GM19372 (cell line): ENCODE measurements at regions not wholly inside any gene's neighbourhood (a gene's known extent, or its start where the extent isn't known, plus 50 kb on each side); places are given as distances from the start of the nearest gene placed in this dataset.
"Not testable (repeated sequence)": the region's sequence is repeated elsewhere in the genome, so short reads cannot be mapped to it uniquely, and the experiment has no call there.

ENCODE experiments used
- ATAC-seq: cut with Tn5 transposase; IDR thresholded peaks from one replicate; pipeline ENCODE4 v1.9.1; 2021; ENCODE audit warnings: mild to moderate bottlenecking, low read depth, moderate library complexity; ENCODE audit not compliant: unreplicated experiment

DNA sequence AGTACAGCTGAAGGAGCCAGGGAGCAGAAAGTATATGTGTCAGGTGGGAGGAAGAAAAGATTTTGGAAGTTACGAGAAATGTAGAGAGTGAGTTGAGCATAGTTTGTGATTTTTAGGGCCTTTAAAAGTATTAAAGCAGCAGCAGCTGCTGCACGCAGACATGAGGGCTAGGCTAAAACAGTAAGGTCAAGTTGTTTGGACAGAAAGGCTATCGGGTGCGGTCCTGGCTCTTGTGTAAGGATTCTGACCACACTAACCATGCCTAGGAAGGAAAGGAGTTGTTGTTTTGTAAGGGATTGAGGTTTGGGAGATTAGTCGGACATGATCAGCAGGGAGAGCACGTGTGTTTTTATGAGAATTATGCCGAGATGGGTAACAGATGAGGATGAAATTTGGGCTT is 991.6 kb upstream of the WWC1 start:
- ATAC-seq, result not testable (repeated sequence)

DNA sequence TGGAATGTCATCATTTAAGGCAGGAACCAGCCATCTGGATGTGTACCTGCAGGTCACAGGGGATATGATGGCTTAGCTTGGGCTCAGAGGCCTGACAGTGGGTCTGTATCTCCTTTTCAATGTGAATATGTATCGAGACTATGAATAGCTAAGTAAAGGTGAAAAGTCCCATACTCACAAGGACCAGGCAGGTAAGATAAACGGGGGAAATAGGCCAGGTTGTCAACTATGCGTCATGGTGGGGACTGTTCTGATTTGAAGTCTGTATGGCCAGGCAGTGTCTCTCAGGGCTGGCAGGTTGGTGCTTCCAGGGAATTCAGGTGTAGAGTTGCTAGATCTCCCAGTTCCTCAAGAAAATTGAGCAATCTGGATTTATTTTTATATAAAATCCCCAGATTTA is 987.9 kb upstream of the WWC1 start:
- ATAC-seq, result no peak

GRCh38 chr5:167304834-167305469 is 986.5 kb upstream of the WWC1 start:
- ATAC-seq, result no peak

DNA sequence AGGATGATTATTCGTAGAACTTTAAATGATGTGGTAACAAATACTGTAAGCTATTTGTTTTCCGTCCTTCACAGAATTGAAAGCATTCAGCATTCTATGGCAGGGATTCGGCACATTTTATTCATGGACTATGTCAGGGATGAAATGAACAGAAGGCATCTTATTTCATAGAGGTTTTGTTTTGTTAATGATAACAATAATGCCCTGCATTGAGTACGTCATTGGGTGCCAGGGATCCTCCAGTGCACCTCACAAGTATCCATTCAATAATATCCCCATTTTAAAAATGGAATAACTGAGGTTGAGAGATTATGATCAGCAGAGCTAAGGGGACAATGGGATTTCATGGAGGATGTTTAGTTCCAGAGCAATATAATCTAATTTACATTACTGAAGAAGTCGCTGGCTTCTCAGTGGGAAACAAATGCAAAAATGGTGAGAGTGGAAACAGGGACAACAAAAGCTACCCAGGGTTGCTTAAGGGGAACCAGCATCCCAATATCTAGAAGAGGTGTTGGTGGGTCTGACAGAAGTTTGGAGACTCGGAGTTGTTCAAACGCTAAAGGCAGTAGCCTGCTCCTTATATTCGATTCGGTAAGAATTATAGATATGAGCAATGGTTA is 985.7 kb upstream of the WWC1 start:
- no peak for ATAC-seq

DNA sequence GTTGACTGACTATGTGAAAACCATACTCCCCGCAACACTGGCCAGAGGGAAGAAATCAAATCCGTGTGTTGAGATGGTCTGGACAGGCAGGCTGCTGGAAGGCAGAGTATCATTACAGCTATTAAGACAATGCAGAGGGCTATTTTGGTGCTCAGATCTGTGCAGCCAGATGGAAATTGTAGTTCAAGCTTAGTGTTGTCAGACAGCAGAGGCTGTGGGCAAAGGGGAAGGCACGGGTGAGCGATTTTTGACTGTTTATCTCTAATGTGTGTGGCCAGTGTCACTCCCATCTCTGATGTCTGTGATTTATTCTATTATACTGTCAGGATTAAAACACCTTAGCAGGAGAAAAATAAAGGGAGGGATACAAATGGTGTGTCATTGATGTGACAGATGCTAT is 984.4 kb upstream of the WWC1 start:
- ATAC-seq, result no peak

DNA sequence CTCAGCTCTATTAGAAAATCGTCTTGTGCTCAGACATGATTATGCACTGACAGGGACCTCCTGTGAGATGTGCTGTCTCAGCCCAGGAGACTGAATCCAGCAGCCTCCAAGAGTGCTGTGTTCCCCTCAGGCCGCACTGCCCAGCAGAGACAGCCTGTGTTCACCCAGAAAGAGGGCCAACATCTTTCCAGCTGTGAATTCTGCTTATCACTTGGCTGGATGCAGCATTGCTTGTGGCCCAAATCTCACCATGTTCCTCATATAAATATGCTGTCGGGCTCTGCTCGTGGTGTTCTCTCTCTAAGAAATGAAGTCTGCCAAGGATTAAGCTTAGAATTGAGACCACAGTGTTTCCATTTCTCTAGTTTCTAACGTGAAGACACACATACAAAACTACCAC is 983.0 kb upstream of the WWC1 start:
- no peak for ATAC-seq

- ATAC-seq, result no peak
These were observed 981.4 kb upstream of the WWC1 start for GRCh38 chr5:167309941-167310517.

DNA sequence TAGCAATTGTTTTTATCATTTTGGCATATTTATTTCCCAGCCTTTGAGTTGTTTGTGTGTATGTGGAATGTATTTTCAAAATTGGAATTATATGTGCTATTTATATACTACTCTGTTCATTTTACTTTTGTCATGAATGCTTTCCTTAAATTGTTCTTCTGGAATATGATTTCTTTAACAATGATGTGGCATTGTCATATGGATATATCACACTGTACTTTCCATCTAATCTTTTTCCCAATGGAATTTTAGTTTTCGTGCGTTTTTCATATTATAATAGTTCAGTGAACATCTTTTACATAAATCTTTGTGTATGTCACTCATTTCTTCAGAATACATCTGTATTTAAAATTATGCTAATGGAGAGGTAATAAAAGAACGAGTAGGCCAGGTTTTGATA is 980.1 kb upstream of the WWC1 start:
- no peak for ATAC-seq

- ATAC-seq, result no peak
These were observed 979.2 kb upstream of the WWC1 start for GRCh38 chr5:167312225-167312624.

GRCh38 chr5:167315762-167316161 is 975.7 kb upstream of the WWC1 start:
- ATAC-seq, result no peak

GRCh38 chr5:167317884-167318283 is 973.6 kb upstream of the WWC1 start:
- ATAC-seq, result no peak

DNA sequence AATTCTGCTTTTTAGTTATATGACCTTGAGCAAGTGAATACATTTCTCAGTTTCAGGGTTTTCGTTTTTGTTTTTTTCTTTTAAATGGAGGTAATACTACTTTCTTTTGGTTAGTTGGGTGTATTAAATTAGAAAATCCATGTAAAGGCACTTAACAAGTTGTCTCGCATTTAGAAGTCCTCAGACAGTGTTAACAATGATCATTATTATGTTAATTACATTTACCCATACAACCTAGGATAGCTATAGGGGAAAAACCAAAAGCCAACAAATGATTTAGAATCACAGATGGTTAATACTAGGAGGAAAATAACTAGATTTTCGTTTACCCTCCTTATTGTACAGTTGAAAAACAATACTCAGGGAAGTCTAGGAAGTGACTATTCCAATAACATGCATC is 972.2 kb upstream of the WWC1 start:
- no peak for ATAC-seq

- ATAC-seq, result no peak
These were observed 971.4 kb upstream of the WWC1 start for GRCh38 chr5:167320019-167320418.

GRCh38 chr5:167332309-167332708 is 959.1 kb upstream of the WWC1 start:
- ATAC-seq, result no peak

DNA sequence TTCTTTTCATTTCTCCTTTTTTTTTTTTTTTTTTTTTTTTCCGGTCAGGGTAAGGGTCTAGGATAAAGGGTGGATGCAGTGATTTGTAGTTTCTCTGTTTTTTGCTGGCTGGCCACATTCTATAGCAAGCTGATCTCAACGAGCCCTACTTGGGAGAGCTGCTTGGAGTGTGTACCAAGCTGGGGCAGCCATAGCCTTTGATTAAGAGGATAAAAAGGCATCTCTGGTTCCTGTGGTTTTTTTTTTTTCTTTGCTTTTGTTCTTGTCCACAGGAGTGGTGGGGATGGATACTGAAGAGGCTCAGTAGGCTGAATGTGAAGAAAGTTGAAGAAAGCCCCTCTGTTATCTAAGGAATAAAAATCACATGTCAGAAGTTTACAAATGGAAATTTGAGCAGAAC is 955.3 kb upstream of the WWC1 start:
- ATAC-seq, result no peak

DNA sequence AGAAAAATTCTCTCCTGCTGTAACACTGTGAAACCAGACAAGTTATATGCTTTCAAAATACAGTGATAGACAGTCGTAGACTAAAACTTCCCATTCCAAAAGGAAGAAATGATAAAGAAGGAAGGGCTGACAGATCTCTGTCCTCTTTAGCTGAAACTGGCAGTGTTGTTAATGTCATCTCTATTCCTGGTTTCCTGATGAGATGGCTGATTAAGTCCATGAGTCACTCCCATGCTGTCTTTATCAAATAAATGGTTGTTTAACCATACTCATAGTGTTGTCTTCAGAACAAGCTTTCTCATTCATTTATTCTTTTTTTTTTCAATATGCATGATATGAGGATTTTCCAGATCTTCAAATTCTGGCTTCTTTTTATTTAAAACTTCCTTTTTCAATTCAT is 952.2 kb upstream of the WWC1 start:
- ATAC-seq, result no peak

DNA sequence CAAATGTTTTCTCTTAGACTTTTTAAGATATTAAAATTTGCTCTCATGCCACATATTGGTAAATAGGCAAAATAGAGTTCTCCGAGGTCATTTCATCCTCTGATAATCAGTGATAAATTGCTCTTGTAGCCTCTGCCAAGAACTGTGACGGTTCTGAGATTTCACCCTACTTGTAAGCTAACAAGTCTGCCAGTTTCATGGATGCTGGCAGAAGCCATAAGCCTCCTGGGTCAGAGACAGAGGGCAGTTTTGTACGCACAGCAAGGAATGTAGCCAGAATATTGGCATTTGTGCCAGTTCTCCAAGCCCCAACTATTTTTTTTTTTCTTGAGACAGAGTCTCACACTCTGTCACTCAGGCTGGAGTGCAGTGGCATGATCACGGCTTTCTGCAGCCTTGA is 945.0 kb upstream of the WWC1 start:
- ATAC-seq, result no peak

GRCh38 chr5:167348251-167348926 is 943.1 kb upstream of the WWC1 start:
- no peak for ATAC-seq

- no peak for ATAC-seq
These were observed 942.5 kb upstream of the WWC1 start for GRCh38 chr5:167348980-167349379.

DNA sequence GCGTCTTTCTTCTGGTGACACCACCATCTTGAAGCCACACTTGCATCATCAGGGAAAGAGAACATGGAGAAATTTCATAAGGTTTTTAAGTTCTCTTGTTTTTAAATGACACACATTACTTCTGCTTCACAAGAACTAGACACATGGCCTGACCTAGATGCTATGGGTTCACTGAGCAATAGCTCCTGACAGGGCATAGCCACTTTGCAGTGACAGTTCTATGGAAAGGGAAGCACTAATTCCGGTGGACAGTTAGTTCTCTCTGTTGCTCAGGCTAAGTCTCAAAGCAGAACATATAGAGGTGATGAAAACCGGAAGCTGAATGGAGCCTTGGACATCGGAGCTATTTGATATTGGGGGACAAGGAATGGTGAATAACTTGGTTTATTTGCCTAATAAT is 940.1 kb upstream of the WWC1 start:
- no peak for ATAC-seq

GRCh38 chr5:167352801-167353200 is 938.6 kb upstream of the WWC1 start:
- ATAC-seq, result no peak

GRCh38 chr5:167355346-167355745 is 936.1 kb upstream of the WWC1 start:
- ATAC-seq, result no peak
